ENCODE measurements at regions not wholly inside any gene's neighbourhood (a gene's known extent, or its start where the extent isn't known, plus 50 kb on each side); places are given as distances from the start of the nearest gene placed in this dataset.

DNA sequence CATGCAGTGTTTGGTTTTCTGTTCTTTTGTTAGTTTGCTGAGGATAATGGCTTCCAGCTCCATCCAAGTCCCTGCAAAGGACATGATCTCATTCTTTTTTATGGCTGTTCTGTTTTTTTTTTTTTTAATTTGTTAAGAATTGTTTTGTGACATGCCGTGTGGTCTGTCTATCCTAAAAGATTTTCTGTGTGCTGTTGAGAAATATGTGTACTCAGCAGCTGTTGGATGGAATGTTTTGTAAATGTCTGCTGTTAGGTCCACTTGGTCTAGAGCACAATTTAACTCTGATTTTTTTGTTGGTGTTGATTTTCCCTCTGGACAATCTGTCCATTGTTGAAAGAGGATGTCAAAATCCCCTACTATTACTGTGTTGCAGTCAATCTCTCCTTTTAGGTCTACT is 80.4 kb upstream of the WDR75 start:
- H3K4me1 Mint-ChIP-seq (ENCODE audit: low read depth): no peaks in the 10 kb centered on the region
- ATAC-seq (ENCODE audit: poor library complexity) (no peak), DNase-seq (no peak)
- H3K27ac Mint-ChIP-seq: no peak overlapping the region
- H3K4me3 ChIP-seq (ENCODE audit: low read length): no peak overlapping the region
- ChIA-PET CTCF (interaction anchor here (1.3 kb wide), 1 partner anchor 12 kb away, joined by 3 read pairs; no protein-coding TSS in a partner anchor), POLR2A (no interaction called here)
- H3K27me3 ChIP-seq (ENCODE audit: control insufficient read depth in 1 of 2, insufficient read depth in 2 of 2, low read length in 2 of 2): no peaks in the 10 kb centered on the region
- H3K27me3 Mint-ChIP-seq: no peaks in the 10 kb centered on the region
- TF ChIP-seq, protein P1, sequence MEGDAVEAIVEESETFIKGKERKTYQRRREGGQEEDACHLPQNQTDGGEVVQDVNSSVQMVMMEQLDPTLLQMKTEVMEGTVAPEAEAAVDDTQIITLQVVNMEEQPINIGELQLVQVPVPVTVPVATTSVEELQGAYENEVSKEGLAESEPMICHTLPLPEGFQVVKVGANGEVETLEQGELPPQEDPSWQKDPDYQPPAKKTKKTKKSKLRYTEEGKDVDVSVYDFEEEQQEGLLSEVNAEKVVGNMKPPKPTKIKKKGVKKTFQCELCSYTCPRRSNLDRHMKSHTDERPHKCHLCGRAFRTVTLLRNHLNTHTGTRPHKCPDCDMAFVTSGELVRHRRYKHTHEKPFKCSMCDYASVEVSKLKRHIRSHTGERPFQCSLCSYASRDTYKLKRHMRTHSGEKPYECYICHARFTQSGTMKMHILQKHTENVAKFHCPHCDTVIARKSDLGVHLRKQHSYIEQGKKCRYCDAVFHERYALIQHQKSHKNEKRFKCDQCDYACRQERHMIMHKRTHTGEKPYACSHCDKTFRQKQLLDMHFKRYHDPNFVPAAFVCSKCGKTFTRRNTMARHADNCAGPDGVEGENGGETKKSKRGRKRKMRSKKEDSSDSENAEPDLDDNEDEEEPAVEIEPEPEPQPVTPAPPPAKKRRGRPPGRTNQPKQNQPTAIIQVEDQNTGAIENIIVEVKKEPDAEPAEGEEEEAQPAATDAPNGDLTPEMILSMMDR (IDR thresholded peaks at IDR 0.05): no peak
- intact Hi-C loops (cut with DNase I, micrococcal nuclease): no loop called here
- no peaks in the 10 kb centered on the region for H3K4me1 ChIP-seq (ENCODE audit: insufficient read depth, low read length)
- H3K4me3 Mint-ChIP-seq: no peak overlapping the region
- no peaks in the 10 kb centered on the region for H3K9me3 Mint-ChIP-seq
- no peaks in the 10 kb centered on the region for H3K9me3 ChIP-seq (ENCODE audit: control insufficient read depth in 1 of 2, insufficient read depth in 1 of 2, low read length in 2 of 2)
- H3K36me3 ChIP-seq (ENCODE audit: insufficient read depth, low read length): no peaks in the 10 kb centered on the region
- no peak overlapping the region for H3K27ac ChIP-seq (ENCODE audit: low read depth in 1 of 2, low read length in 2 of 2)
- no peaks in the 10 kb centered on the region for H3K36me3 Mint-ChIP-seq (ENCODE audit: low read depth)

DNA sequence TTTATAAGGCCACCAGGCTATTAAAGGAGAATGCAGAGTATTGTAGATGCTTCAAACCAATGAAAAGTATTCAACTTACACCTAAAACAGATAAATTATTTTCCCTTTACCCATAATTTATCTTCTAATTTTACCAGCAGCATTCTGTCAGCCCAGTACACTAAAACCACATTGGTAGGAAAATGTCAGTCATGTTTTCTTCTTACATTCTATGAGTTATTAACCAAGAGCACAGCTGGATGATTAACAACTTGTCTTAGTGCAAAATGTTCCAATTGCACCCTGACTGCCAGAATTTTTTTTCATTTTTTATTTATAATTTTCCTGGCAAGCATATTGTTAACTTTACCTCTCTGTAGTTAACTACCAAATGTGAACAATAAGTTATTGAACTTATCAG is 79.0 kb upstream of the WDR75 start:
- intact Hi-C loops (cut with DNase I, micrococcal nuclease): no loop called here
- Mint-ChIP-seq H3K9me3 (no peaks in the 10 kb centered on the region), H3K27me3 (no peaks in the 10 kb centered on the region), H3K36me3 (ENCODE audit: low read depth) (no peaks in the 10 kb centered on the region), H3K4me1 (ENCODE audit: low read depth) (no peaks in the 10 kb centered on the region), H3K4me3 (no peak overlapping the region), H3K27ac (no peak overlapping the region)
- Histone ChIP-seq H3K27ac (ENCODE audit: low read depth in 1 of 2, low read length in 2 of 2) (no peak overlapping the region), H3K4me3 (ENCODE audit: low read length) (no peak overlapping the region), H3K27me3 (ENCODE audit: control insufficient read depth in 1 of 2, insufficient read depth in 2 of 2, low read length in 2 of 2) (no peaks in the 10 kb centered on the region), H3K9me3 (ENCODE audit: control insufficient read depth in 1 of 2, insufficient read depth in 1 of 2, low read length in 2 of 2) (no peaks in the 10 kb centered on the region), H3K4me1 (ENCODE audit: insufficient read depth, low read length) (no peaks in the 10 kb centered on the region), H3K36me3 (ENCODE audit: insufficient read depth, low read length) (no peaks in the 10 kb centered on the region)
- POLR2A ChIA-PET: no interaction called here
- TF ChIP-seq, protein P1 (IDR thresholded peaks at IDR 0.05): no peak
- CTCF ChIA-PET: no interaction called here
- DNase-seq (no peak), ATAC-seq (ENCODE audit: poor library complexity) (no peak)

DNA sequence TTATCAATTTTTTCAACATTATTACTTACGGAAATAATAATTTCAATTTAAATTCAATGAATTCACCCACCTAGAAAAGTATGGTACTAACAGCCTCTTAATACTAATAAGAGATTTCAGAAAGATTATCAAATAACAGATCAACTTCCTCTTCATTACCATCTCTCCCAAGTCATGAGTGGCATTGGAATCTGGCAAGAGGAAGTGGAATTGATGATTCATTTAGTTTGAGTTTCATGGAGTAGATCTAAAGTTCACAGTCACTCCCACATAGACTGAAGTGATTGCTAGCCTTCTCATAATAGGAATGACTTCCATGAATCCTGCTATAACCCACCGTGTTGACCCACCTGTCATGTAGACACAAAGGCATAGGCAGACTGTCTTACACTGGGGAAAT is 77.7 kb upstream of the WDR75 start:
- Histone ChIP-seq H3K27ac (ENCODE audit: low read depth in 1 of 2, low read length in 2 of 2) (no peak overlapping the region), H3K36me3 (ENCODE audit: insufficient read depth, low read length) (no peaks in the 10 kb centered on the region), H3K27me3 (ENCODE audit: control insufficient read depth in 1 of 2, insufficient read depth in 2 of 2, low read length in 2 of 2) (no peaks in the 10 kb centered on the region), H3K4me1 (ENCODE audit: insufficient read depth, low read length) (no peaks in the 10 kb centered on the region), H3K4me3 (ENCODE audit: low read length) (no peak overlapping the region), H3K9me3 (ENCODE audit: control insufficient read depth in 1 of 2, insufficient read depth in 1 of 2, low read length in 2 of 2) (no peaks in the 10 kb centered on the region)
- CTCF ChIA-PET: no interaction called here
- TF ChIP-seq, protein P1 (IDR thresholded peaks at IDR 0.05): no peak
- Mint-ChIP-seq H3K27ac (no peak overlapping the region), H3K36me3 (ENCODE audit: low read depth) (no peaks in the 10 kb centered on the region), H3K4me1 (ENCODE audit: low read depth) (no peaks in the 10 kb centered on the region), H3K4me3 (no peak overlapping the region), H3K9me3 (no peaks in the 10 kb centered on the region), H3K27me3 (no peaks in the 10 kb centered on the region)
- DNase-seq (no peak), ATAC-seq (ENCODE audit: poor library complexity) (no peak)
- intact Hi-C loops (cut with DNase I, micrococcal nuclease): no loop called here
- POLR2A ChIA-PET: no interaction called here

Data from CD4-positive, alpha-beta T cell (primary cell).